Right lobe of liver (tissue), 4 donors: ENCODE measurements at regions not wholly inside any gene's neighbourhood (a gene's known extent, or its start where the extent isn't known, plus 50 kb on each side); places are given as distances from the start of the nearest gene placed in this dataset.

Experiments used
- POLR2A ChIP-seq: fragments of 450-650 bp; IDR thresholded peaks from one replicate; pipeline ENCODE4 v1.6.1; 2017; ENCODE audit warnings: antibody characterized with exemption, mild to moderate bottlenecking
- TF ChIP-seq, protein P1 (sequence below), 4 donors: fragments of 200-600 bp in 3 of 4; fragments of 450-650 bp in 1 of 4; IDR thresholded peaks; one replicate each; pipeline versions ENCODE4 v1.5.1 to v1.8.0; 2016 to 2022; ENCODE audit warnings: antibody characterized with exemption in 4 of 4, mild to moderate bottlenecking in 2 of 4
- donor health status: DM: no; HTN: no; CAD: no.
- donor health status: DM: no; HTN: no; CAD: no.
- donor health status: DM: no; HTN: yes; CAD: no.

DNA sequence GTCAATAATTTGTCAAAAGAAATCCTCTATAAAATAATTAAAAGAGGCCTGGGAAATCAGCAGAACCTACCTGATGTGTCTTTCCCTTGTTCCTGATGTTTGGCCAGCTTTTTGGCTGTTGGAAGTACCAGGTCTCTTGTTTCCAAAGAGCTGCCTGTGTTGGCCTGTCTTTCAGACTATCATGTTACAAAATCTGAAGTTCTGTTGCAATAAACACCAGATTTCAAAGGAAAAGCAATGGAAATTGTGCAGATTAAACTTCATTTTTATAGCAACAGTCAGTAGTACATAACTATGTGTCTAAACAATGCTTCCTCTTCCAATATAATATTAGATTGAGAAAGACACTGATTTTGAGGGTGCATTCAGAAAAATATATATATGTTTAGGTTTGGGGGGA lies 647.2 kb upstream of the CXADR start:
- TF ChIP-seq, protein P1, sequence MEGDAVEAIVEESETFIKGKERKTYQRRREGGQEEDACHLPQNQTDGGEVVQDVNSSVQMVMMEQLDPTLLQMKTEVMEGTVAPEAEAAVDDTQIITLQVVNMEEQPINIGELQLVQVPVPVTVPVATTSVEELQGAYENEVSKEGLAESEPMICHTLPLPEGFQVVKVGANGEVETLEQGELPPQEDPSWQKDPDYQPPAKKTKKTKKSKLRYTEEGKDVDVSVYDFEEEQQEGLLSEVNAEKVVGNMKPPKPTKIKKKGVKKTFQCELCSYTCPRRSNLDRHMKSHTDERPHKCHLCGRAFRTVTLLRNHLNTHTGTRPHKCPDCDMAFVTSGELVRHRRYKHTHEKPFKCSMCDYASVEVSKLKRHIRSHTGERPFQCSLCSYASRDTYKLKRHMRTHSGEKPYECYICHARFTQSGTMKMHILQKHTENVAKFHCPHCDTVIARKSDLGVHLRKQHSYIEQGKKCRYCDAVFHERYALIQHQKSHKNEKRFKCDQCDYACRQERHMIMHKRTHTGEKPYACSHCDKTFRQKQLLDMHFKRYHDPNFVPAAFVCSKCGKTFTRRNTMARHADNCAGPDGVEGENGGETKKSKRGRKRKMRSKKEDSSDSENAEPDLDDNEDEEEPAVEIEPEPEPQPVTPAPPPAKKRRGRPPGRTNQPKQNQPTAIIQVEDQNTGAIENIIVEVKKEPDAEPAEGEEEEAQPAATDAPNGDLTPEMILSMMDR (IDR thresholded peaks at IDR 0.05): no peak
- TF ChIP-seq POLR2A: no peak
